Neural progenitor cell (in vitro differentiated cells): ENCODE measurements at regions not wholly inside any gene's neighbourhood (a gene's known extent, or its start where the extent isn't known, plus 50 kb on each side); places are given as distances from the start of the nearest gene placed in this dataset.

Experiments
- CTCF ChIP-seq: fragments of 200-600 bp; sonication (generic); IDR thresholded peaks from 2 replicates; pipeline ENCODE4 v1.5.1; 2017; ENCODE audit warnings: antibody characterized with exemption, mild to moderate bottlenecking
- EZH2 ChIP-seq: fragments of 200-600 bp; sonication (generic); IDR thresholded peaks from 2 replicates; pipeline ENCODE4 v1.6.1; 2017; ENCODE audit warnings: antibody characterized with exemption, mild to moderate bottlenecking, moderate library complexity
- EZH2phosphoT487 ChIP-seq: fragments of 200-600 bp; sonication (generic); IDR thresholded peaks from 2 replicates; pipeline ENCODE4 v1.6.1; 2017; ENCODE audit warnings: antibody characterized with exemption

- TF ChIP-seq CTCF (no peak), EZH2phosphoT487 (no peak), EZH2 (no peak)
Measured at GRCh38 chr7:3201306-3201705, 99.7 kb upstream of the SDK1 start.
